ENCODE measurements at regions not wholly inside any gene's neighbourhood (a gene's known extent, or its start where the extent isn't known, plus 50 kb on each side); places are given as distances from the start of the nearest gene placed in this dataset.

DNA sequence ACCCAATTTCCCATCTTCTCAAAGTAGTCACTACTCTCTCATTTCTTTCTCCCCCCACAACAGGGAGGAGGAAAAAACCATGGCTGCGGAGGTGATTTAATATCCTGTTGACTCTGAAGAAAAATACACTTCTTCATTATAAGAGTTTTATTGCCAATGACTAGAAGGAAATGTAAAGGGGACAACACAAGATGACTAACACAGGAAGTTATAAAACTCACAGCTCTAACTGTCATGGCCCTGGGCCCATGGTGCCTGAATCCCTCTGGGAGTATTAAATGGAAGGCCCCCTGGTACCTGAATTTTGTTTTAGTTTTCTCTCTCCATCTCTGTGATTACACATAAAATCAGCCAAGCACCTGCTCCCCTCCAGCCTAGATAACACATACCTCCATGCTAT lies 352.8 kb upstream of the FAT3 start:
- no peak overlapping the region for H3K4me3 ChIP-seq (replicated peaks in 1 of 3; ENCODE audit: insufficient read depth in 1 of 3, low read depth in 1 of 3, low read length in 3 of 3)
- FAIRE-seq: peak; percentile 80
- peak; percentile 89 for DNase-seq (ENCODE audit: low read depth, low spot score)
- TF ChIP-seq, protein P1, sequence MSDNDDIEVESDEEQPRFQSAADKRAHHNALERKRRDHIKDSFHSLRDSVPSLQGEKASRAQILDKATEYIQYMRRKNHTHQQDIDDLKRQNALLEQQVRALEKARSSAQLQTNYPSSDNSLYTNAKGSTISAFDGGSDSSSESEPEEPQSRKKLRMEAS (IDR thresholded peaks at IDR 0.05; ENCODE audit: insufficient read depth, insufficient read length): no peak
- TF ChIP-seq POLR2AphosphoS5 (IDR thresholded peaks at IDR 0.05; ENCODE audit: insufficient read depth, low read depth, low read length): peak; percentile 49
- TF ChIP-seq JUN (IDR thresholded peaks at IDR 0.05; ENCODE audit: borderline replicate concordance, insufficient read depth, insufficient read length, low read depth): peak; percentile 90
- peak; percentile 94 for TF ChIP-seq FOS (IDR thresholded peaks at IDR 0.05; ENCODE audit: borderline replicate concordance, insufficient read depth, low read length)
- peak overlapping the region; percentile 44 for H3K4me2 ChIP-seq (ENCODE audit: insufficient read depth, low read length)
- H3K79me2 ChIP-seq (ENCODE audit: control insufficient read depth, insufficient read depth, low read length): no peaks in the 10 kb centered on the region
- no peak overlapping the region for H3K9ac ChIP-seq (replicated peaks; ENCODE audit: extremely low read depth, insufficient read depth, low read length)
- no TSS peak for BruUV-seq (replicated peaks)
- H3K4me1 ChIP-seq (ENCODE audit: control insufficient read depth, extremely low read depth, insufficient read depth, low read length): peaks cover 26% of the 10 kb centered on the region
- ChIA-PET CTCF (no interaction called here), POLR2A (no interaction called here)
- H3K27me3 ChIP-seq (ENCODE audit: control insufficient read depth in 2 of 2, insufficient read depth in 2 of 2, low read length in 2 of 2): no peaks in the 10 kb centered on the region
- peak overlapping the region; percentile 83 for H3K27ac ChIP-seq (ENCODE audit: insufficient read depth, low read depth, low read length)
- H3K9me3 ChIP-seq (replicated peaks; ENCODE audit: control insufficient read depth, insufficient read depth, low read length): no peaks in the 10 kb centered on the region
- no peaks in the 10 kb centered on the region for H3K36me3 ChIP-seq (ENCODE audit: control insufficient read depth in 2 of 2, extremely low read depth in 1 of 2, insufficient read depth in 2 of 2, low read length in 2 of 2)
- dilution Hi-C loops (cut with MboI; ENCODE audit: extremely low pct_ligation_motif_present, low sequenced_read_pairs): no loop called here
- no peaks in the 10 kb centered on the region for H4K20me1 ChIP-seq (replicated peaks; ENCODE audit: control insufficient read depth, extremely low read depth, insufficient read depth, low read length)
- intact Hi-C loops (cut with micrococcal nuclease): loop anchor here (1.0 kb wide), 1 partner anchor 246 kb away; no protein-coding TSS in a partner anchor
- peak overlapping the region; percentile 87 for H2AFZ ChIP-seq (ENCODE audit: low read depth, low read length)
- H3K9me1 ChIP-seq (replicated peaks; ENCODE audit: control insufficient read depth, extremely low read depth, insufficient read depth, low read length): no peaks in the 10 kb centered on the region

DNA sequence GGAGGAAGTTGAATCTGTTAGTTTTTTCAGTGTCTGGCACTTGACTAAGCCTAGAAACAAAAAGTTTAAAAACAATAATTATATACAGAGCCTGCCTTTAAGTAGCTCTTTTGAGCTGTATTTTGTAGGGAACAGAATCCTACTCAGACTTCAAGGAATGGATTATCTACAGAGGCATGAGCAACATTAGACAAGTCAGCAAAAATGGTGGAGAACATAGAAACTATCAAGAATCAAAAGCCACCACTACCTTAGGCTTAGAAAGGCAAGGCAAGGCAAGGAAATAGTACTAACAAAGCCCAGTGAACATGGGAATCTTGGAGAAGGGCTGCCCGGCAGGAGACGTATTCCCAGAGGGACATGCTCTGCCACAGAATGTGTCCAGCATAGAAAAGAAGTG lies 353.6 kb upstream of the FAT3 start:
- H3K4me2 ChIP-seq (ENCODE audit: insufficient read depth, low read length): peak overlapping the region; percentile 44
- dilution Hi-C loops (cut with MboI; ENCODE audit: extremely low pct_ligation_motif_present, low sequenced_read_pairs) (no loop called here), intact Hi-C loops (cut with micrococcal nuclease) (loop anchor here (1.0 kb wide), 1 partner anchor 246 kb away; no protein-coding TSS in a partner anchor)
- peak overlapping the region; percentile 87 for H2AFZ ChIP-seq (ENCODE audit: low read depth, low read length)
- H3K4me3 ChIP-seq (replicated peaks in 1 of 3; ENCODE audit: insufficient read depth in 1 of 3, low read depth in 1 of 3, low read length in 3 of 3): no peak overlapping the region
- H3K27me3 ChIP-seq (ENCODE audit: control insufficient read depth in 2 of 2, insufficient read depth in 2 of 2, low read length in 2 of 2): no peaks in the 10 kb centered on the region
- H3K4me1 ChIP-seq (ENCODE audit: control insufficient read depth, extremely low read depth, insufficient read depth, low read length): peaks cover 26% of the 10 kb centered on the region
- H3K9ac ChIP-seq (replicated peaks; ENCODE audit: extremely low read depth, insufficient read depth, low read length): no peak overlapping the region
- TF ChIP-seq JUN (IDR thresholded peaks at IDR 0.05; ENCODE audit: borderline replicate concordance, insufficient read depth, insufficient read length, low read depth) (no peak), GATA2 (IDR thresholded peaks at IDR 0.05; ENCODE audit: insufficient read depth, insufficient read length, low read depth, low read length) (no peak), EZH2 (IDR thresholded peaks at IDR 0.05; ENCODE audit: borderline replicate concordance, low read depth, low read length, severe bottlenecking) (no peak), POLR2AphosphoS5 (IDR thresholded peaks at IDR 0.05; ENCODE audit: insufficient read depth, low read depth, low read length) (no peak), FOS (IDR thresholded peaks at IDR 0.05; ENCODE audit: borderline replicate concordance, insufficient read depth, low read length) (no peak)
- TF ChIP-seq, protein P1 (IDR thresholded peaks at IDR 0.05; ENCODE audit: insufficient read depth, insufficient read length): no peak
- TF ChIP-seq, protein P2, sequence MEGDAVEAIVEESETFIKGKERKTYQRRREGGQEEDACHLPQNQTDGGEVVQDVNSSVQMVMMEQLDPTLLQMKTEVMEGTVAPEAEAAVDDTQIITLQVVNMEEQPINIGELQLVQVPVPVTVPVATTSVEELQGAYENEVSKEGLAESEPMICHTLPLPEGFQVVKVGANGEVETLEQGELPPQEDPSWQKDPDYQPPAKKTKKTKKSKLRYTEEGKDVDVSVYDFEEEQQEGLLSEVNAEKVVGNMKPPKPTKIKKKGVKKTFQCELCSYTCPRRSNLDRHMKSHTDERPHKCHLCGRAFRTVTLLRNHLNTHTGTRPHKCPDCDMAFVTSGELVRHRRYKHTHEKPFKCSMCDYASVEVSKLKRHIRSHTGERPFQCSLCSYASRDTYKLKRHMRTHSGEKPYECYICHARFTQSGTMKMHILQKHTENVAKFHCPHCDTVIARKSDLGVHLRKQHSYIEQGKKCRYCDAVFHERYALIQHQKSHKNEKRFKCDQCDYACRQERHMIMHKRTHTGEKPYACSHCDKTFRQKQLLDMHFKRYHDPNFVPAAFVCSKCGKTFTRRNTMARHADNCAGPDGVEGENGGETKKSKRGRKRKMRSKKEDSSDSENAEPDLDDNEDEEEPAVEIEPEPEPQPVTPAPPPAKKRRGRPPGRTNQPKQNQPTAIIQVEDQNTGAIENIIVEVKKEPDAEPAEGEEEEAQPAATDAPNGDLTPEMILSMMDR (IDR thresholded peaks at IDR 0.05; ENCODE audit: extremely low read depth in 1 of 2, insufficient read depth in 1 of 2, low read depth in 1 of 2, low read length in 2 of 2): no peak
- ChIA-PET POLR2A (no interaction called here), CTCF (no interaction called here)
- DNase-seq (ENCODE audit: low read depth, low spot score): peak; percentile 19
- no peaks in the 10 kb centered on the region for H3K9me1 ChIP-seq (replicated peaks; ENCODE audit: control insufficient read depth, extremely low read depth, insufficient read depth, low read length)
- no peaks in the 10 kb centered on the region for H4K20me1 ChIP-seq (replicated peaks; ENCODE audit: control insufficient read depth, extremely low read depth, insufficient read depth, low read length)
- H3K36me3 ChIP-seq (ENCODE audit: control insufficient read depth in 2 of 2, extremely low read depth in 1 of 2, insufficient read depth in 2 of 2, low read length in 2 of 2): no peaks in the 10 kb centered on the region
- FAIRE-seq: no peak
- no peaks in the 10 kb centered on the region for H3K79me2 ChIP-seq (ENCODE audit: control insufficient read depth, insufficient read depth, low read length)
- no TSS peak for BruUV-seq (replicated peaks)
- H3K9me3 ChIP-seq (replicated peaks; ENCODE audit: control insufficient read depth, insufficient read depth, low read length): no peaks in the 10 kb centered on the region
- peak overlapping the region; percentile 83 for H3K27ac ChIP-seq (ENCODE audit: insufficient read depth, low read depth, low read length)

Data from endothelial cell of umbilical vein (primary cell).